Adrenal gland (tissue), 5 donors: ENCODE measurements at regions not wholly inside any gene's neighbourhood (a gene's known extent, or its start where the extent isn't known, plus 50 kb on each side); places are given as distances from the start of the nearest gene placed in this dataset.

Source experiments
- POLR2A ChIP-seq, 2 donors: fragments of 450-650 bp; IDR thresholded peaks; one replicate each; pipeline ENCODE4 v1.6.1; 2017; ENCODE audit warnings: antibody characterized with exemption in 2 of 2, mild to moderate bottlenecking in 2 of 2, moderate library complexity in 1 of 2
- TF ChIP-seq, protein P1 (sequence below), 6 experiments: fragments of 450-650 bp in 4 of 6; fragments of 200-600 bp in 2 of 6; sonication (generic) in 1 of 6; IDR thresholded peaks; 1 replicate in 5 of 6; 2 replicates in 1 of 6; pipeline versions ENCODE4 v1.5.1 to v1.8.0; 2016 to 2021; ENCODE audit warnings: antibody characterized with exemption in 6 of 6, mild to moderate bottlenecking in 2 of 6, moderate library complexity in 1 of 6
- donor health status: DM: no; HTN: no; CAD: no.

- TF ChIP-seq, protein P1, sequence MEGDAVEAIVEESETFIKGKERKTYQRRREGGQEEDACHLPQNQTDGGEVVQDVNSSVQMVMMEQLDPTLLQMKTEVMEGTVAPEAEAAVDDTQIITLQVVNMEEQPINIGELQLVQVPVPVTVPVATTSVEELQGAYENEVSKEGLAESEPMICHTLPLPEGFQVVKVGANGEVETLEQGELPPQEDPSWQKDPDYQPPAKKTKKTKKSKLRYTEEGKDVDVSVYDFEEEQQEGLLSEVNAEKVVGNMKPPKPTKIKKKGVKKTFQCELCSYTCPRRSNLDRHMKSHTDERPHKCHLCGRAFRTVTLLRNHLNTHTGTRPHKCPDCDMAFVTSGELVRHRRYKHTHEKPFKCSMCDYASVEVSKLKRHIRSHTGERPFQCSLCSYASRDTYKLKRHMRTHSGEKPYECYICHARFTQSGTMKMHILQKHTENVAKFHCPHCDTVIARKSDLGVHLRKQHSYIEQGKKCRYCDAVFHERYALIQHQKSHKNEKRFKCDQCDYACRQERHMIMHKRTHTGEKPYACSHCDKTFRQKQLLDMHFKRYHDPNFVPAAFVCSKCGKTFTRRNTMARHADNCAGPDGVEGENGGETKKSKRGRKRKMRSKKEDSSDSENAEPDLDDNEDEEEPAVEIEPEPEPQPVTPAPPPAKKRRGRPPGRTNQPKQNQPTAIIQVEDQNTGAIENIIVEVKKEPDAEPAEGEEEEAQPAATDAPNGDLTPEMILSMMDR (IDR thresholded peaks at IDR 0.05): no peak
- no peak for TF ChIP-seq POLR2A (IDR thresholded peaks at IDR 0.05)
Observed at GRCh38 chr3:152977366-152977765, 142.4 kb downstream of the P2RY1 start.
